ENCODE measurements at regions not wholly inside any gene's neighbourhood (a gene's known extent, or its start where the extent isn't known, plus 50 kb on each side); places are given as distances from the start of the nearest gene placed in this dataset.

GRCh38 chr14:98146416-98146815, 1125.6 kb downstream of the BCL11B start:
- Histone ChIP-seq H3K27me3 (ENCODE audit: control insufficient read depth, insufficient read depth, low read length) (no peaks in the 10 kb centered on the region), H3K9me3 (ENCODE audit: control insufficient read depth, low read length) (no peaks in the 10 kb centered on the region), H3K4me1 (ENCODE audit: control insufficient read depth, insufficient read depth, low read length) (no peaks in the 10 kb centered on the region), H3K4me3 (ENCODE audit: low read length) (no peak overlapping the region), H3K36me3 (ENCODE audit: control insufficient read depth, insufficient read depth, low read length) (no peaks in the 10 kb centered on the region), H3K9ac (ENCODE audit: low read length) (no peak overlapping the region)

DNA sequence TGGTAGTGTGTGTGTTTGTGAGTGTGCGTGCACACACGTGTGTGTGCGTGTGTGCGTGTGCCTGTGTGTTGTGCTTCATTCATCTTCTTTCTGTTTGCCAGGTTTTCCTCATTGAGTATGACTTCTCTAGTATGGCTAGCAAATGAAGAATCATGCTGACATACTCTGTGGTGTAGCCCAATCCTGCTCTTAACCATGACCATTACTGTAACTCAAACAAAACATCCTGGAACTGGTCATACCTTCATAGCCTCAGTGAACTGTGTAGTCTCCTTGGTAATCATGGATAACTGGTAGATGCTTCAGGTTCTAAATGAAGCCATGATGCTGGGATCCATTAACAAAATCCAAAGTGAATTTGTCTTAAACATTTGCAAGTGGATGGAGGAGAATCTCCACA, 1117.7 kb downstream of the BCL11B start:
- H3K9ac ChIP-seq (ENCODE audit: low read length) = no peak overlapping the region
- no peaks in the 10 kb centered on the region for H3K27me3 ChIP-seq (ENCODE audit: control insufficient read depth, insufficient read depth, low read length)
- no peaks in the 10 kb centered on the region for H3K9me3 ChIP-seq (ENCODE audit: control insufficient read depth, low read length)
- no peak overlapping the region for H3K4me3 ChIP-seq (ENCODE audit: low read length)
- H3K4me1 ChIP-seq (ENCODE audit: control insufficient read depth, insufficient read depth, low read length) = no peaks in the 10 kb centered on the region
- no peaks in the 10 kb centered on the region for H3K36me3 ChIP-seq (ENCODE audit: control insufficient read depth, insufficient read depth, low read length)

DNA sequence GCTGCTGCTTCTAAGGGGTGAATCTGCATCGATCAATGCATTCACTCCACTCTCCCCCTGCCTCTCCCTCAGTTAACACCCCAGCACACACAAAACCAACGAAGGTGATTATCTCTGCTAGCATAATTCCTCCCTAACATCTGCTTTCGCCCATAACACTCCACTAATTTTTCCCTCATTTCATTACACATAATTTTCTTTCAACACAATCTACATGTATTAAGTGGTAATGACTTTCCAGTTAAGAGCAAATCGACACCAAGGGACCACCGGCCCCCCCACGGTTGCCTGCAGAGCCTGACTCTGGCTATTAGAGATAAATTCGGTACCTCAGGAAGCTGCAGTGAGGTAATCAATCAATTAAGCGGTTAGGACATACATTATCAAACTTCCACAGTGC, 1115.6 kb downstream of the BCL11B start:
- Histone ChIP-seq H3K4me1 (ENCODE audit: control insufficient read depth, insufficient read depth, low read length) (no peaks in the 10 kb centered on the region), H3K27me3 (ENCODE audit: control insufficient read depth, insufficient read depth, low read length) (no peaks in the 10 kb centered on the region), H3K4me3 (ENCODE audit: low read length) (no peak overlapping the region), H3K9ac (ENCODE audit: low read length) (no peak overlapping the region), H3K36me3 (ENCODE audit: control insufficient read depth, insufficient read depth, low read length) (no peaks in the 10 kb centered on the region), H3K9me3 (ENCODE audit: control insufficient read depth, low read length) (no peaks in the 10 kb centered on the region)

DNA sequence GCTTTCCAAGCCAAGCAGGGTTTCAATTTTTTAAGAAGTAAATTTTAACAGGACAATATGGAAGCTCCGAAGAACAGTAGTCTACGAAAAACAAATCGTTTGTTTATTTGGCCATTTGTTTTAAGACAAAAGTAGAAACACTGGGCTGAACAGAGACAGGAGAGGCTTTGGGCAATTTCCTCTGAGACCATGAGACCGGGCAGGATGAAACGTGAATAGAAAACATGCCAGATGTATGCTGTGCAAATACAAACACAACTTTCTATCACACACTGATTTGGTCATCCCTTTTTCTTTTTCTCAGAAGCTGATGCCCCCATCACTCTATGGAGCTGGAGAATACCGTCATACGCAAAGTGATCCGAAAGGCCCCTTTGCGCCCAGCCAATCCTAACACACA, 1111.1 kb downstream of the BCL11B start:
- Histone ChIP-seq H3K27me3 (ENCODE audit: control insufficient read depth, insufficient read depth, low read length) (no peaks in the 10 kb centered on the region), H3K9ac (ENCODE audit: low read length) (no peak overlapping the region), H3K4me3 (ENCODE audit: low read length) (no peak overlapping the region), H3K9me3 (ENCODE audit: control insufficient read depth, low read length) (no peaks in the 10 kb centered on the region), H3K36me3 (ENCODE audit: control insufficient read depth, insufficient read depth, low read length) (no peaks in the 10 kb centered on the region), H3K4me1 (ENCODE audit: control insufficient read depth, insufficient read depth, low read length) (no peaks in the 10 kb centered on the region)

DNA sequence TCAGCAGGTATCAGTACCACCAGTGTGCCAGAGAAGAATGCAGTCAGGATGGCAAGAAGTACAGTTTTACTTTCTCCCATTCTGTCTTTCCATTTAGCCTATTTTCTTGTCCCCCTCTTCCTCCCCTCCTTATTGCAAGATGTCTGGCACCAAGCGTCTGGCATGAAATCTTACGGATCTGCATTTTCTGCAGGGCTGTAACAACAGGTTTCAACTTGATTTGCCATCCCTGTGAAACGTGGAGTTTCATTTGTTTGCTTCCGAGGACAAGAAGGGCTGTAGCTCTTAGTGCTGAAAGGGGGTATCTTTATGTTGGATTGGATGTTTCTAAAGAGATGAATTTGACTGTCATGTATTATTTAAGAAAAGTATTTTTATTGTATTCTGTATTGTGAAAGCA, 1110.6 kb downstream of the BCL11B start:
- H3K27me3 ChIP-seq (ENCODE audit: control insufficient read depth, insufficient read depth, low read length) = no peaks in the 10 kb centered on the region
- no peak overlapping the region for H3K4me3 ChIP-seq (ENCODE audit: low read length)
- H3K4me1 ChIP-seq (ENCODE audit: control insufficient read depth, insufficient read depth, low read length) = no peaks in the 10 kb centered on the region
- H3K36me3 ChIP-seq (ENCODE audit: control insufficient read depth, insufficient read depth, low read length) = no peaks in the 10 kb centered on the region
- H3K9ac ChIP-seq (ENCODE audit: low read length) = no peak overlapping the region
- no peaks in the 10 kb centered on the region for H3K9me3 ChIP-seq (ENCODE audit: control insufficient read depth, low read length)

GRCh38 chr14:98162856-98163805, 1108.9 kb downstream of the BCL11B start:
- Histone ChIP-seq H3K9me3 (ENCODE audit: control insufficient read depth, low read length) (no peaks in the 10 kb centered on the region), H3K4me3 (ENCODE audit: low read length) (no peak overlapping the region), H3K27me3 (ENCODE audit: control insufficient read depth, insufficient read depth, low read length) (no peaks in the 10 kb centered on the region)

GRCh38 chr14:98163873-98164272, 1108.1 kb downstream of the BCL11B start:
- Histone ChIP-seq H3K36me3 (ENCODE audit: control insufficient read depth, insufficient read depth, low read length) (no peaks in the 10 kb centered on the region), H3K9ac (ENCODE audit: low read length) (no peak overlapping the region), H3K9me3 (ENCODE audit: control insufficient read depth, low read length) (no peaks in the 10 kb centered on the region), H3K4me3 (ENCODE audit: low read length) (no peak overlapping the region), H3K4me1 (ENCODE audit: control insufficient read depth, insufficient read depth, low read length) (no peaks in the 10 kb centered on the region), H3K27me3 (ENCODE audit: control insufficient read depth, insufficient read depth, low read length) (no peaks in the 10 kb centered on the region)

More at GRCh38 chr14:98162856-98163805, 1108.9 kb downstream of the BCL11B start:
- Histone ChIP-seq H3K9ac (ENCODE audit: low read length) (no peak overlapping the region), H3K36me3 (ENCODE audit: control insufficient read depth, insufficient read depth, low read length) (no peaks in the 10 kb centered on the region), H3K4me1 (ENCODE audit: control insufficient read depth, insufficient read depth, low read length) (no peaks in the 10 kb centered on the region)

DNA sequence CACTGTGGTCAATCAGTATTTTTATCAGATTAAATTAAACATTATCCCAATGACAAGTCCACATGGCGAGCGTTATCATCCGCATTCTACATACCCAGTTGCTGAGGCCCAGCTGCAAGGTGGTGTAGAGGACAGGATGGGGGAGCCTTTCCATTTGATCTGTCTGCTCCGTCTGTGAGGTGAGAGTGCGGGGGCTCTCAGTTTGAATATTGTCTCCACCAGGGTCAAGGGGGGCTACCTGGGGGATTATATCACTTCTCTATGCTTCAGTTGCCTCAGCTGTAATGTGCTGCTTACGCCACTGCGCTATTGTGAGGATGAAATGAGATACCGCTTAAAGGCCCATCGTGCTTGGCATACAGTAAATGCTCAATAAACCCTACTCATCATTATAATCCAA, 1106.0 kb downstream of the BCL11B start:
- H3K4me3 ChIP-seq (ENCODE audit: low read length) = no peak overlapping the region
- H3K27me3 ChIP-seq (ENCODE audit: control insufficient read depth, insufficient read depth, low read length) = no peaks in the 10 kb centered on the region
- H3K4me1 ChIP-seq (ENCODE audit: control insufficient read depth, insufficient read depth, low read length) = no peaks in the 10 kb centered on the region
- no peaks in the 10 kb centered on the region for H3K36me3 ChIP-seq (ENCODE audit: control insufficient read depth, insufficient read depth, low read length)
- no peak overlapping the region for H3K9ac ChIP-seq (ENCODE audit: low read length)
- no peaks in the 10 kb centered on the region for H3K9me3 ChIP-seq (ENCODE audit: control insufficient read depth, low read length)

- H3K4me1 ChIP-seq (ENCODE audit: control insufficient read depth, insufficient read depth, low read length) = no peaks in the 10 kb centered on the region
- H3K27me3 ChIP-seq (ENCODE audit: control insufficient read depth, insufficient read depth, low read length) = no peaks in the 10 kb centered on the region
- H3K9ac ChIP-seq (ENCODE audit: low read length) = no peak overlapping the region
- no peak overlapping the region for H3K4me3 ChIP-seq (ENCODE audit: low read length)
- no peaks in the 10 kb centered on the region for H3K36me3 ChIP-seq (ENCODE audit: control insufficient read depth, insufficient read depth, low read length)
- H3K9me3 ChIP-seq (ENCODE audit: control insufficient read depth, low read length) = no peaks in the 10 kb centered on the region
Observed at GRCh38 chr14:98167275-98167674, 1104.7 kb downstream of the BCL11B start.

- no peaks in the 10 kb centered on the region for H3K36me3 ChIP-seq (ENCODE audit: control insufficient read depth, insufficient read depth, low read length)
- H3K9ac ChIP-seq (ENCODE audit: low read length) = no peak overlapping the region
- no peaks in the 10 kb centered on the region for H3K9me3 ChIP-seq (ENCODE audit: control insufficient read depth, low read length)
- no peaks in the 10 kb centered on the region for H3K4me1 ChIP-seq (ENCODE audit: control insufficient read depth, insufficient read depth, low read length)
- no peak overlapping the region for H3K4me3 ChIP-seq (ENCODE audit: low read length)
- H3K27me3 ChIP-seq (ENCODE audit: control insufficient read depth, insufficient read depth, low read length) = no peaks in the 10 kb centered on the region
Observed at GRCh38 chr14:98167705-98168104, 1104.3 kb downstream of the BCL11B start.

DNA sequence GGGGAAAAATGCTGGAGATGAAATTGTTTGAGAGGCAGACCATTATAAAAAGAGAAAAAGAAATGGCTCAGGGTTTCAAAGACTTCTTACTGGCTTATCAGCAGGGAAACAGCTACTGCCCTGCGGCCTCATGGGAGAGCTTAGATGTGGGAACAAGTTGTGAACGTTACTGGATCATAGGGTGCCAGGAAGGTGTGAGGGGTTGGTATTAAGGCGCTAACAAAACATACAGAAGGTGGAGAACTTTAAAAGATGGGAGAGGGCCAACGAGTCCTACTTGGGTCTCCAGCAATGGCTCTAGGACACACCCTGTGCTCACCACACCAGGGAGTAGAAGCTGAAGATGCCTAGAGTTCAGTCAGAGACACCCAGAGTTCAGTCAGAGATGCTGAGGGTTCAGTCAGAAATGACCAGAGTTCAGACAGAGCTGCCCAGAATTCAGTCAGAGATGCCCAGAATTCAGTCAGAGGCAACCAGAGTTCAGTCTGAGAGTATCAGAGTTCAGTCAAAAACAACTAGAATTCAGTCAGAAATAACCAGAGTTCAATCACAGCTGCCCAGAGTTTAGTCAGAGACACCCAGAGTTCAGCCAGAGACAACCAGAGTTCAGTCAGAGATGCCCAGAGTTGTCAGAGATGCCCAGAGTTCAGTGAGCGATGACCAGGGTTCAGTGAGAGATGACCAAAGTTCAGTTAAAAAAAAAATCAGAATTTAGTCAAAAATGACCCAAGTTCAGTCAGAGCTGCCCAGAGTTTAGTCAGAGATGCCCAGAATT, 1103.6 kb downstream of the BCL11B start:
- Histone ChIP-seq H3K9me3 (ENCODE audit: control insufficient read depth, low read length) (no peaks in the 10 kb centered on the region), H3K4me3 (ENCODE audit: low read length) (no peak overlapping the region), H3K36me3 (ENCODE audit: control insufficient read depth, insufficient read depth, low read length) (no peaks in the 10 kb centered on the region), H3K9ac (ENCODE audit: low read length) (no peak overlapping the region), H3K4me1 (ENCODE audit: control insufficient read depth, insufficient read depth, low read length) (no peaks in the 10 kb centered on the region), H3K27me3 (ENCODE audit: control insufficient read depth, insufficient read depth, low read length) (no peaks in the 10 kb centered on the region)

DNA sequence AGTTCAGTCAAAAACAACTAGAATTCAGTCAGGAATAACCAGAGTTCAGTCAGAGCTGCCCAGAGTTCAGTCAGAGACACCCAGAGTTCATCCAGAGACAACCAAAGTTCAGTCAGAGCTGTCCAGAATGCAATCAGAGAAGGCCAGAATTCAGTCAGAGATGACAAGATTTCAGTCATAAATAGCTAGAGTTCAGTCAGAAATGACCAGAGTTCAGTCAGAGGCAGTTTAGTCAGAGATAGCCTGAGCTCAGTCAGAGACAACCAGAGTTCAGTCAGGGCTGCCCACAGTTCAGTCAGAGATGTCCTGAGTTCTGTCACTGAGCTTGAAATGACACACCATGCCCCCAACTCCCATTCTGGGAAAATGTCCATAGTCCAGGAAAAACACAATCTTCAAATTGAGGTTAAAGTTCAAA, 1102.8 kb downstream of the BCL11B start:
- H3K27me3 ChIP-seq (ENCODE audit: control insufficient read depth, insufficient read depth, low read length) = no peaks in the 10 kb centered on the region
- no peak overlapping the region for H3K9ac ChIP-seq (ENCODE audit: low read length)
- H3K36me3 ChIP-seq (ENCODE audit: control insufficient read depth, insufficient read depth, low read length) = no peaks in the 10 kb centered on the region
- H3K4me3 ChIP-seq (ENCODE audit: low read length) = no peak overlapping the region
- H3K4me1 ChIP-seq (ENCODE audit: control insufficient read depth, insufficient read depth, low read length) = no peaks in the 10 kb centered on the region
- H3K9me3 ChIP-seq (ENCODE audit: control insufficient read depth, low read length) = no peaks in the 10 kb centered on the region

All from mucosa of stomach (tissue), 1 donor.